ENCODE measurements at regions not wholly inside any gene's neighbourhood (a gene's known extent, or its start where the extent isn't known, plus 50 kb on each side); places are given as distances from the start of the nearest gene placed in this dataset.

DNA sequence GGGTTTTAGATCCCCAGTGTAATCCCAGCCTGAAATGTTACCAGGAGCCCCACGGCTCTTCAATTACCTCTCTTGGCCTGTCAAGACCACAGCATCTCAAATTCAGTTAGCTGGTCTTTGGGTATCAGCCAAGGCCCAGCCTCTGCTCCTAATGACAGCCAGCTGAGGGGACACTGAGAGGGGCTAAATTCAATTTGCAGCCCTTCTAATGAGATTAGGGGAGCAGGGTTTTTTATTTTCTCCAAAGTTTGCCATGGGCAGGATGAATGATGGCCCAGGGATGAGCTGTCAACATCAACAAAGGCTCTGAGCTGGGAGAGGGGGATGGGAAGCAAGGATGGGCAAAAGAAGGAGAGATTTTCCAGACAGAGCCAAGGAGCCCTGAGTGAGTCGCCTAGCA, 116.8 kb upstream of the TBX20 start:
- H3K27ac ChIP-seq, result no peak overlapping the region
- TF ChIP-seq, protein P1, sequence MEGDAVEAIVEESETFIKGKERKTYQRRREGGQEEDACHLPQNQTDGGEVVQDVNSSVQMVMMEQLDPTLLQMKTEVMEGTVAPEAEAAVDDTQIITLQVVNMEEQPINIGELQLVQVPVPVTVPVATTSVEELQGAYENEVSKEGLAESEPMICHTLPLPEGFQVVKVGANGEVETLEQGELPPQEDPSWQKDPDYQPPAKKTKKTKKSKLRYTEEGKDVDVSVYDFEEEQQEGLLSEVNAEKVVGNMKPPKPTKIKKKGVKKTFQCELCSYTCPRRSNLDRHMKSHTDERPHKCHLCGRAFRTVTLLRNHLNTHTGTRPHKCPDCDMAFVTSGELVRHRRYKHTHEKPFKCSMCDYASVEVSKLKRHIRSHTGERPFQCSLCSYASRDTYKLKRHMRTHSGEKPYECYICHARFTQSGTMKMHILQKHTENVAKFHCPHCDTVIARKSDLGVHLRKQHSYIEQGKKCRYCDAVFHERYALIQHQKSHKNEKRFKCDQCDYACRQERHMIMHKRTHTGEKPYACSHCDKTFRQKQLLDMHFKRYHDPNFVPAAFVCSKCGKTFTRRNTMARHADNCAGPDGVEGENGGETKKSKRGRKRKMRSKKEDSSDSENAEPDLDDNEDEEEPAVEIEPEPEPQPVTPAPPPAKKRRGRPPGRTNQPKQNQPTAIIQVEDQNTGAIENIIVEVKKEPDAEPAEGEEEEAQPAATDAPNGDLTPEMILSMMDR (conservative IDR thresholded peaks at IDR 0.05), result no peak

DNA sequence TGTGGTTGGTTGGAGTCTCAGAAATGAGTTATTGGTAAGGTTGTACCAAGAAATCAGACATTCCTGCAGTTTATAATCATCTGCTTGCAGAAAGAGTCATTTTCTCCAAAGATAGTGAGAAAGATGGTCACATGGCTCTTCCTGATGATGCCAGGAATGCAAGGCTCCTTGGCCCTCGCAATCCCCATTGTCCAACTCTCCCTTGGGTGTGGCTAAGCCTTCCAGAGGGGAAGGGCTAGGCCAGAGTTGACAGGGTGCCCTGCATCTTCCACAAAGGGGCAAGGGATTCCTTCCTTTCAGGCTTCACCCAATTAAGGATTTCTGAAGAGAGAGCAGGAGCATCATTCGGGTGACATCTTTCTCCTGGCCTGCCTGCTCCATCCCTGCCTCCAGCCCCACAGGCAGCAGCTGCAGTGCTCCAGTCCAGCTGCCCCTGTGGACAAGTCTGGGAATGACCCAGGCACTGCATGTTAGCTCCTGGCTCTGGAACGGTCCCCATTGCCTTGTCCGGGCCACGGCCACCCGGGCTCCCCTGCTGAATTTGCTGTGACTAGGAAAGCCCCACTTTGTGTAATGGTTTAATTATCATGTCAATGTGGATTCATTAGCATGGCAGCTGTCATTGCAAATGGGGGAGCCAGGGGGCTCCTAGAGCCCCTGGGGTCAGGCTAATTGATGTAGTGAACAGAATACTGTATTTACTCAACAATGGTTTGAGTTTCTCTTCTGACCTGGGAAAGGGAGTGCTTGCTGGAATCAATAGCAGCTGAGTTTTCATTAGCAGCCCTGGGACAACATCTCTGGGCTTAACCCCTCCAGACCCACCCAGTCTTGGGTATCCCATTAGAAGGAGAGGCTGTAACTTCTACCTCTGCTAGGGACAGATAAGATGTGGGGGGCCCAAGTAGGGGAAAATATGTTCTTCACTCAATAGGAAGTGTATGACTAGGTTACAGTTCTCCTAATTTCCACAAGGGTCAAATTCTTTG, 112.6 kb upstream of the TBX20 start:
- H3K27ac ChIP-seq, result no peak overlapping the region

DNA sequence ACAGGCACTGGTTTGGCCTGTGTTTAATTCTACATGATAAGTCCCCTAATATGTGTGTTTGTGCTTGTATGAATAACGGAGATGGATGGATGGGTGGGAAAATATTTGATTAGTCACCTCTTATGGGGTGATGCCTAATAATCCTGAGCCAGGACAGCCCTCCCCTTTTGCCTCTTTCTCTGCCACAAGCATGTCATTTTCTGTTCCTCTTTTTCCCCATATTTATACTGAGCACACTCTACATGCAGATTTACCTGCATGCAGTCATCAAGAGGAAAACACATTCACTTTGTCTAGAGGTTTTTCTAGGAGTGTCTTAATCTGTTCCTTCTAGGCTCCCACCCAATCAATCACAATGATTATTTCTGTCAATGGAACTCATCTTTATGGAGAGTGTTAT, 111.6 kb upstream of the TBX20 start:
- TF ChIP-seq, protein P1 (conservative IDR thresholded peaks at IDR 0.05), result no peak
- 0 out of 2 replicates have a peak overlapping the region, but pooled peaks have one; percentile 7 for H3K27ac ChIP-seq

More for the DNA sequence above, 112.6 kb upstream of the TBX20 start:
- TF ChIP-seq, protein P1 (conservative IDR thresholded peaks at IDR 0.05), result no peak

DNA sequence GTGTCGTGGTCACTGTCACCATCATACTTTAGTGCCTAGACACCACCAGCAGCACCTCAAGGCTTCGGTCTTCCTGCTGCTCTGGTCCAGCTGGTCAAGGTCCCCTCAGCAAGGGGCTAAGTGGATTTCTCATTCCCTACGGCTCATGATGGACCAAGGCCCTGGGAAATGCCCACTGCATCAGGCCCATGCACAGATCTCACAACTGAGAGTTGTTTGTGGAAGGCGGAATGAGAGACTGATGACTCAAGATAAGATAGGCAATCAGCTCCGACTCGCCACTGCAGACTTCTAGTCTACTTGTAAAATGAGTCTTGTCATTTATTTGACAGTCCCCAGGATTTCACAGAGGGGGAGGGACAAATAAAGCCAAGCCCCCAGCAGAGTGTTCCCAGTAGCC, 108.4 kb upstream of the TBX20 start:
- H3K27ac ChIP-seq, result no peak overlapping the region
- TF ChIP-seq, protein P1 (conservative IDR thresholded peaks at IDR 0.05), result no peak

DNA sequence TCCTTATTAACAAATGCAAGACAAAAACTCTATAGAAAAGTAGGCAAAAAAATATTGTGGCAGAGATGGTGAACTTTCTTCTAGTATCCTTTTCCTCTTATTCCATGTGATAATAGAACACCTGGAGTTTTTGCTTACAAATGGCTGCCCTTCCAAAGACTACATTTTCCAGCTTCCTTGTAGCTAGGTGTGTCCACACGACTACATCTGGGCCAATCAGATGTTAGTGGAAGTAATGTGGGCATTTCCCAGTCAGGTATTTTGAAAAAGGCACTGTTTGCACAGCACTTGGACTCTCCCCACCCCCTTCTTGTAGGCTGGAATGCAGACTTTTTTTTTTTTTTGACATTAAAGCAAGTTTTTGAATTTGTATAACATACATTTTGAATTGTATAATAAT, 105.5 kb upstream of the TBX20 start:
- TF ChIP-seq, protein P1 (conservative IDR thresholded peaks at IDR 0.05), result no peak
- H3K27ac ChIP-seq, result no peak overlapping the region

DNA sequence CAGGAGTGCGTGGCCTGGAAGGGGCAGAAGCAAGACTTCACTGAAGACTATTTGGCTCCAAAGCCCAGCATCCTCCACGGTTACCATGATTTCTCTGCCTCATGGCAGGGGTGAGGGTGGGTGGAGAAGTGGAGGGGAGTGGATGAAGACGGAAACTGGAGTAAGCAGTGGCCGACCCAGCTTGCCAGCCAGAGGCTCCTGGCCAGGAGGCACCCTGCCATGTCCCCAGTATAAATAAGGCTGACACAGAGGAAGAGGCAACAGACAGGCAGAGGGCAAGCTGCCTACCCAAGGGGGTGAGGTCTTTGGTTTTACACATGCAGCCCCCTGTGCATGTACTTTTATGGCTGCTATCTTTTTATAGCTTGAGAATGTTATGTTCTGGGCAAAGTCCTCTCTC, 102.6 kb upstream of the TBX20 start:
- H3K27ac ChIP-seq, result no peak overlapping the region

DNA sequence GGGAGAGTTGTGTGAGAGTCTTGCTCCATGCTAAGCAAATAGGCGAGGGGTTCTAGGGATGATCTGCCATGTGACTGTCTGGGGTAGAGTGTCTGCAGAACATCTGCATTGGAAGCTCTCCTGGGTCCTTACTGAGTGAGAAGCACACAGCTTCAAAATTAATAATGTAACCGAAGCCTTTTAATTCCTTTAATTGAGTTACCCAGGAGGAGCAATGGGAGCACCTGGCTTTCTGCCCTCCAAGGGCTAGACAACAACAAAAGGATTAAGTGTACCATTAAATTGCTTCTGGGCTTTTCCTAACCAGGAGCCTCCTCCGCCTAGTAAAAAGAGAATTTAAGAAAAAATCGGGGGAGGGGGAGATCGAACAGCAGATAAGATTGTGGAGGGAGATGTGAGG, 102.0 kb upstream of the TBX20 start:
- TF ChIP-seq, protein P1 (conservative IDR thresholded peaks at IDR 0.05), result no peak
- no peak overlapping the region for H3K27ac ChIP-seq

More for the DNA sequence above, 102.6 kb upstream of the TBX20 start:
- TF ChIP-seq, protein P1 (conservative IDR thresholded peaks at IDR 0.05), result no peak
